MG63 (cell line): ENCODE measurements at regions not wholly inside any gene's neighbourhood (a gene's known extent, or its start where the extent isn't known, plus 50 kb on each side); places are given as distances from the start of the nearest gene placed in this dataset.

ENCODE experiments used
- DNase-seq: peaks from one replicate; pipeline ENCODE4 v3.0.0-alpha.2; 2020
- H3K27me3 ChIP-seq: fragments of 250-450 bp; sonication (Bioruptor Pico); 2 replicates; pipeline ENCODE4 v1.5.1; 2020; ENCODE audit warnings: mild to moderate bottlenecking, moderate library complexity
- H3K36me3 ChIP-seq: fragments of 250-450 bp; sonication (Bioruptor Pico); 2 replicates; pipeline ENCODE4 v1.5.1; 2020; ENCODE audit warnings: mild to moderate bottlenecking, moderate library complexity
- H3K4me3 ChIP-seq: fragments of 250-450 bp; sonication (Bioruptor Pico); 2 replicates; pipeline ENCODE4 v1.5.1; 2020; ENCODE audit warnings: mild to moderate bottlenecking, moderate library complexity
- H3K9me3 ChIP-seq: fragments of 250-450 bp; sonication (Bioruptor Pico); 2 replicates; pipeline ENCODE4 v1.5.1; 2020; ENCODE audit warnings: mild to moderate bottlenecking, moderate library complexity

DNA sequence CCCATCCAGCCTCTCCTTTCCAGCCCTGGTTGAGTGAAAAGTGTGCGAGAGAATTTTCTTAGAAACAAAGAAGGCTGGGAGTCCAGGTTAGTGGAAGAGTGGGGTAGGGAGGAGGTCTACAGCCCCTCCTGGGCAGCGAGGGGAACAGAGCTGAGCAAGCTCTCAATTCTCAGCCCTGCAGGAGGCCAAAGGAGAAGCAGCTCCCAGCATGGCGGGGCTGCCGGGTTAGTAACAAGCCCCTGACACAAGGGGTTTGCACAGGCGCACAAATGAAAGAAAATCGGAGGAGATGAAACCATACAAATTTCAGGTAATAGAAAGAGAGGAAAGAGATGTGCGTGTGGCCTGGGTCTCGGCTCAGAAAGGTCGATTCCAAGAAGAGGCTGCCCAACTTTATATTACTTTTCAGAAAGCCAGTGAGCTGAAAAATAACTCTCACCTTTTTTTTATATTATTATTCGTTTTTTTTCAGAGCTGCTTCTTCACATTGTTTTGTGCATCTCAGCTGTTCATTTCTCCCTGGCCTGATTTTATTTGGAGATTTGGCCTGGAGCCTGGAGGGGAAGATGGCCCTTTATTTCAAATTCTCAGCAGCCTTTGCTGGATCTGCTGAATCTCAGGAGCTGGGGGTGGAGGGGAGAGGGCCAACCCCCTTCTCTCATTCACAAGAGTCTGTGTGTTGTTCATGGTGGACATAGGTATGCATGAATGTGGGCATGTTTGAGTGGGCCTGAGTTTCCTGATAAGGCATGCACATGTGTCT lies 583.2 kb downstream of the BUD13 start:
- DNase-seq: no peak
- no peaks in the 10 kb centered on the region for H3K36me3 ChIP-seq
- H3K4me3 ChIP-seq: no peak overlapping the region
- no peaks in the 10 kb centered on the region for H3K9me3 ChIP-seq
- no peaks in the 10 kb centered on the region for H3K27me3 ChIP-seq

DNA sequence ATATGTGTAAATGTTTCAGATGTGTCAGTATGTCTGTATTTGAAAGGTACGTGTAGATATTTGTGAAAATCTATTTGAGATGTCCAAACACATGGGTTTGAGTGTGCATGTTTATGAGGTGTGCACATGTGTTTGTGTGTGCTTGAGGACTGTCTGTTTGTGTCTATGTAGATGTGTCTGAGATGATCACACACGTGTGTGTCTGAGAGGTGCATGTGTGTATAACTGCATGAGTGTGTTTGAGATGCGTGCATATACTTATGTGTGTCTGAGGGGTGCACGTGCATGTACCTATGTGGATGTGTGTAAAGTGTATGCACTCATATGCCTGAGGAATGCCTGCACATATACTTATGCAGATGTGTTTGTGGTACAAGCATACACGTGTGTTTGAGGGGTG lies 584.4 kb downstream of the BUD13 start:
- no peak for DNase-seq
- no peaks in the 10 kb centered on the region for H3K27me3 ChIP-seq
- H3K9me3 ChIP-seq: no peaks in the 10 kb centered on the region
- no peak overlapping the region for H3K4me3 ChIP-seq
- no peaks in the 10 kb centered on the region for H3K36me3 ChIP-seq

DNA sequence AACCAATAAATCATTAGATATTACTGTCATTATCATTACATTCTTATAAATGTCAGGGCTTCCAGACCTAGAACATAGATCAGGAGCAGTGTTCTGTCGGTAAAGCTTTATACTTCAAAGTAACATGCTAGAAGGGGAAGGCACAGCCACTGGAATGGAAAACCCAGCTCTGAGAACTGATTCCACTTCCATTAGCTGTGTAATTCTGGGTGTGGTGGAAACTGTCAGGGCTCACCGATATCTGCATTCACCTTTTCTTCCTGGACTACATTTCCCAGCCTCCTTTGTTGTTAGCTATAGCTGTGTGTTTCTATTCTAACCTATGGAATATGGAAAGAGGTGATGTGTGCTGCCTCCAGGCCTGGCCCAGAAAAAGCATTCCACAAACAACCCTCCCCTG lies 585.8 kb downstream of the BUD13 start:
- H3K36me3 ChIP-seq: no peaks in the 10 kb centered on the region
- H3K27me3 ChIP-seq: no peaks in the 10 kb centered on the region
- no peak for DNase-seq
- no peak overlapping the region for H3K4me3 ChIP-seq
- no peaks in the 10 kb centered on the region for H3K9me3 ChIP-seq

DNA sequence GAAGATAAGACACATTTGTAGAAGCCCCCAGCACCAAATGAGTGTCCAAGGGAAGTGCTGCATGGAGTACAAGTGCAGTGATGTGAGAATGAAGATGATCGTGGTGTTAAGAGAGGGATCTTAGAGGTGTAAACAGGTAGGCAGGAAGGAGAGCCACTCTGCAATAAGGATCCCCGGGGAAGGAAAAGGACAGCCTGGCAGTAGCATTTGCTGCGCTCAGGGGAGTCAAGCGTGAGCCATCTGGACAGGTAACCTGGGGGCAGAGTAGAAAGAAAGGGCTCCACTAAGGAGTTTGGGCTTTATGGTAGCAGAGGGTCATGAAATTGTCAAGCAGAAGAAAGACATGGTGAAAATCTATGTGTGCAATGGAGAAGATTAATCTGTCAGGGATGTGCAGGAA lies 587.2 kb downstream of the BUD13 start:
- H3K9me3 ChIP-seq: no peaks in the 10 kb centered on the region
- no peaks in the 10 kb centered on the region for H3K36me3 ChIP-seq
- no peak for DNase-seq
- H3K4me3 ChIP-seq: no peak overlapping the region
- H3K27me3 ChIP-seq: no peaks in the 10 kb centered on the region

DNA sequence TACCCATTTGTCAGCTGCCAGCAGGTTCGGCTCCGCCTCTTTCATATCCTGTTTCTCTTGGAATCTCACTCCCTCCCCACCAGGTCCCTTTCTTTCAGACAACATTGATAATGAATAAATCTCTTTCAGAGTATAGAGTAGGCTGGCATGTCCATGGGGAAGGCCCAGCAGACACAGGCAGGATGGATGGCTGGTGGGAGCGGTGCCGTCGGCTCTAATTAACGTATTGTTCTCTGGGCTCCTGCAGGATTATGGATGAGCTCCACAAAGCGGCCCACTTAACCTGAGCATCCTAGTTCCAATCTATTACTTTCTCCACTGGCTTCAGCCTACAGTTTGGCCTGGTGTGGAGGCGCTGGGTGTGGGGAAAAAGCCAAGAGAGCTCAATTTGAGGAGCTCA lies 588.0 kb downstream of the BUD13 start:
- no peaks in the 10 kb centered on the region for H3K36me3 ChIP-seq
- H3K27me3 ChIP-seq: no peaks in the 10 kb centered on the region
- no peak overlapping the region for H3K4me3 ChIP-seq
- no peak for DNase-seq
- no peaks in the 10 kb centered on the region for H3K9me3 ChIP-seq

DNA sequence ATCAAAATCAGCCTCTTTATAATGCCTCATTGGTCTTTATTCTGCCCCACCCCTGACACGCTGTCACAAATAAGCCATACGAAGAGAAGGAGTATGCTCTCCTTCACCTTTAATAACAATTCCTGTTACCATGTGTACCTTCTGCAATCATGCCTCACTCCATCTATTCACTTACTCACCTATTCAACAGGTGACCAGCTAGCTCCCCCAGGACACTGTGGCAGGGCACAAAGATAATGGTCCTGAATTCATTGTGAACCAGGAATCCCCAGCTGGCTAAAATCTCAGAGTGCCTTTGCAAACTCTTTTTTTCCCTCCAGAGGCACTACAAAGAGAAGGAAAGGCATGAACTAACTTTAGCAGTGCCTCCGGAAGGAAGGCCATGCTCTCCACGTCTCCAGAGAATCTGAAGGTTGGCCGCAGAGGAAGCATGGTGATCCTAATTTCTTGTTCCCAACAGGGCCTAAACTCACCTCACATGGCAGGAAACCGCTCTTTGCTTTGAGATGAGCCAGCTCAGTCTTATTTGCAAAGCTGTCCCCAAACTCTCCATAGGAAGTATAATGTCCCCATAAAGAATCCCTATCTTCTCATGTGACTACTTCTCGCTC lies 590.3 kb downstream of the BUD13 start:
- H3K36me3 ChIP-seq: no peaks in the 10 kb centered on the region

DNA sequence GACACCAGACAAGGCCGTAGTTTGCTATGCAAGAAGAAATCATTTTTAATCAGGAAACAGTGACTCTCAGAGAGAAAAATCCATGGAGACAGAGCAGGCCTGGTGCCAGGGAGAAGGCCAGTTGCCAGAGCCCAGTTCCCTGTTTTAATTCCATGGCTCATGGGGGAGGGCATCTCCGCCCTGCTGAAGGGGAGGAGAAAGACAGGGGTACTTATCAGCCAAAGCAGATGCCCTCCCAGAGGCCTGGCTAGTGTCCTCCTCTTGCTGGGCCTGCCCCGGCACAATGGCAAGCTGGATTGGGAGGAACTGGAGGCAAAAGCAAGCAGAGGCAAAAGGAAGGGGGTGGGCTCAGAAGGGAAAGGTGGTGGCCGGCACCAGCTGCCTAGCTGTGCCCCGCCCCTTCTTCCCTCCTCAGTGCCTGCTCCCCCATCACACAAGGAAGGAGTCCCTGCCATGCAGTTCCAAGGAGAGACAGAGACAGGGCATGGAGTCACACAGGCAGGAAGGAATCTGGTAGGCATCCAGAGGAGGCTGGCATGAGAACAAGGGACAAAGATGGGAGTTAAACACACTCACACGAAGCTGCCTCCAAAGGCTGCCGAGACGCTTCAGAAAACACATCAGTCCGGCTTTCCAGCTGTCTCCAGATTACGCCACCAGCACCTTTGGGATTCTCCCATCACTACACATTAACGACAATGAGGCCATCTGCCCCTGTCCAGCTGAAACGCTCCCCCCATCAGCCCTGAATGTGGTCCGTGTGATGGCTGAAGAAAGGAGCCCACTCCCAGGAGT lies 591.8 kb downstream of the BUD13 start:
- no peaks in the 10 kb centered on the region for H3K9me3 ChIP-seq
- no peaks in the 10 kb centered on the region for H3K27me3 ChIP-seq
- no peaks in the 10 kb centered on the region for H3K36me3 ChIP-seq
- H3K4me3 ChIP-seq: no peak overlapping the region
- no peak for DNase-seq

More for the DNA sequence above, 590.3 kb downstream of the BUD13 start:
- DNase-seq: no peak
- Histone ChIP-seq H3K4me3 (no peak overlapping the region), H3K9me3 (no peaks in the 10 kb centered on the region), H3K27me3 (no peaks in the 10 kb centered on the region)

DNA sequence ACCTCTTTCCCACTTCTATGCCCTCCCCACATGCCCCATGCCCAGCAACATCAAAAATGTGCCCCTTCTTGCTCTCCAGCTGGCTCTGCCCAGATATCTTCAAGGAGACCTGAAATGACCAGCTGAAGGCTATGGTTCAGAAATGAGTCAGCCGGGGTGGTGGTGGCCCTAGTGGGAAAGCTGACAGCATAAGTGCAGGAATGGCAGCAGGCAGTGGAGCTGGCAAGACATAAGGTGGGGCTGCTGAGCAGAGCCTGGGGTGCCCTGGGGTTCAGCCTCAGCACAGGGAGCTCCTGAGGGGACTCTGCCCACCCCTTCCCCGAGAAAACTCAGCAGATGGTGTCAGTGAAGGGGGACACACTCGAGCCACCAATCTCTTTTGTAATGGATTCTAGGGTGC lies 593.4 kb downstream of the BUD13 start:
- no peak for DNase-seq
- Histone ChIP-seq H3K36me3 (no peaks in the 10 kb centered on the region), H3K27me3 (no peaks in the 10 kb centered on the region), H3K9me3 (no peaks in the 10 kb centered on the region), H3K4me3 (no peak overlapping the region)

DNA sequence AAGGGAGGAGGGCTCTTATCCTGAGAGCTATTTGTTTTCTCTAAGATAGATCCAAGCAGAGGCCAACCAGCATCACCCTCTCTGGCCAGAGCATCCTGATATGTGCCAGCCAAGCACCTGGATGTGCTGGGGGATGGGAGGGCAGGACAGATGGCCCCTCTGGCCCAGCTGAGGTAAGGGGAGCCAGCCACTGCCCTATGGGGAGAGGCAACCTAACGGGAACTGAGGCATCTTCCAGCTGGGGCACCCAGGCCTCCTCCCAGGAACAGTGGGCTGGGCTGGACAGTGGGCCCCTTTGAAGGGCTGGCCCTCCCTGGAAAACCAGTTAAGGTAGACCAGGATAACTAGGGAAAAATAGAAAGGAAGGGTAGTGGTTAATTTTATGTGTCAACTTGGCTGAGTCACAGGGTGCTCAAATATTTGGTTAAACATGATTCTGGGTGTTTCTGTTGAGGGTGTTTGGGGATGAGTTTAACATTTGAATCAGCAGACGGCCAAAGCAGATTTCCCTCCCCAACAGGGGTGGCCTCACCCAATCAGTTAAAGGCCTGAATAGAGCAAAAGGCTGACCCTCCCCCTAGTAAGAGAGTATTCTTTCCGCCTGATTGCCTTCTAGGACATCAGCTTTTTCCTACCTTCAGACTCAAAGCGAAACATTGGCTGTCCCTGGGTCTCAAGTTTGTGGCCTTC lies 595.1 kb downstream of the BUD13 start:
- no peak for DNase-seq
- no peaks in the 10 kb centered on the region for H3K9me3 ChIP-seq
- H3K4me3 ChIP-seq: no peak overlapping the region
- no peaks in the 10 kb centered on the region for H3K27me3 ChIP-seq
- H3K36me3 ChIP-seq: no peaks in the 10 kb centered on the region

DNA sequence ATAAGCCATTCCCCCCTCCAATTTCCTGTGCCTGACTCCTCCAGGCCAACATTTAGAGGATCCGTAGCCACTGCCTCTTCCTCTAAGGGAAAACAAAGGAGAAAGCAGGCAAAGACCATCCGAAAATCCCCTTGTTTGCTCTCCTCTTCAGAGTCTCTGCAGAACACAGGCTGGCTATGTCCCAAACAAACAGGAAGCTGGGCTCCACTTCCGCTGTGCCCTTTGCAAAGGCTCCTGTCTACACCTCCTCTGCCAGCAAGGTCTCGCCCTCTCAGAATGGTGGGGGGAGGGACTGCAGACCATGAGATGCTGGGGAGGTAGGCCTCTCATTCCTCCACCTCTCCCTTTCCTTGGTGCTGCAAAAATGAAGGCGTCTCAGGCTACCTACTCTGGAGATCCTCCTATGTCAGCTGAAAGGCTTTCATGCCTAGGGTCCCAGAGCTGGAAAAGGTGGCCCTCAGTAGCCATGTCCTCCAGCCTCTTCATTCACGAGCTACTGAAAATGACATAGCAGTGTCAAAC lies 596.2 kb downstream of the BUD13 start:
- no peaks in the 10 kb centered on the region for H3K27me3 ChIP-seq
- DNase-seq: no peak
- H3K36me3 ChIP-seq: no peaks in the 10 kb centered on the region
- no peaks in the 10 kb centered on the region for H3K9me3 ChIP-seq
- H3K4me3 ChIP-seq: no peak overlapping the region

DNA sequence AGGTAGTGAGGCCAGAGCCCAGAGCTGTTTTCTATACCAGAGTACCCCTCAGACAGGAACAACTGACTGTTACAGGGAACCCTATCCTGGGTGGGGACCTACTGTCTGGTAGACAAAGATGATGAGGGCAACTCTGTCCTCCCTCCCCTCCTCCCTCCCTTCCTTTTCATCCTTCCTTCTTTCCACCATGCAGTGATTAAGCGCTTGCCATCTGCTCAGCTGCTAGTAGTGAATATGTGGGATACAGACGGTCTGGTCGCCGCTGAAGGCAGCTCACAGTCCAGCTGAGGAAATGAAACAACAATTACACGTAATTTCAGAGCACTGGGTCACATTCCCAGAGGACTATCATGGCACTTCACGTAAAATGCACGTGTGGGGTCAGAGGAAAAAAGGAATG lies 597.1 kb downstream of the BUD13 start:
- no peaks in the 10 kb centered on the region for H3K9me3 ChIP-seq
- no peaks in the 10 kb centered on the region for H3K36me3 ChIP-seq
- no peaks in the 10 kb centered on the region for H3K27me3 ChIP-seq
- no peak overlapping the region for H3K4me3 ChIP-seq
- DNase-seq: no peak

DNA sequence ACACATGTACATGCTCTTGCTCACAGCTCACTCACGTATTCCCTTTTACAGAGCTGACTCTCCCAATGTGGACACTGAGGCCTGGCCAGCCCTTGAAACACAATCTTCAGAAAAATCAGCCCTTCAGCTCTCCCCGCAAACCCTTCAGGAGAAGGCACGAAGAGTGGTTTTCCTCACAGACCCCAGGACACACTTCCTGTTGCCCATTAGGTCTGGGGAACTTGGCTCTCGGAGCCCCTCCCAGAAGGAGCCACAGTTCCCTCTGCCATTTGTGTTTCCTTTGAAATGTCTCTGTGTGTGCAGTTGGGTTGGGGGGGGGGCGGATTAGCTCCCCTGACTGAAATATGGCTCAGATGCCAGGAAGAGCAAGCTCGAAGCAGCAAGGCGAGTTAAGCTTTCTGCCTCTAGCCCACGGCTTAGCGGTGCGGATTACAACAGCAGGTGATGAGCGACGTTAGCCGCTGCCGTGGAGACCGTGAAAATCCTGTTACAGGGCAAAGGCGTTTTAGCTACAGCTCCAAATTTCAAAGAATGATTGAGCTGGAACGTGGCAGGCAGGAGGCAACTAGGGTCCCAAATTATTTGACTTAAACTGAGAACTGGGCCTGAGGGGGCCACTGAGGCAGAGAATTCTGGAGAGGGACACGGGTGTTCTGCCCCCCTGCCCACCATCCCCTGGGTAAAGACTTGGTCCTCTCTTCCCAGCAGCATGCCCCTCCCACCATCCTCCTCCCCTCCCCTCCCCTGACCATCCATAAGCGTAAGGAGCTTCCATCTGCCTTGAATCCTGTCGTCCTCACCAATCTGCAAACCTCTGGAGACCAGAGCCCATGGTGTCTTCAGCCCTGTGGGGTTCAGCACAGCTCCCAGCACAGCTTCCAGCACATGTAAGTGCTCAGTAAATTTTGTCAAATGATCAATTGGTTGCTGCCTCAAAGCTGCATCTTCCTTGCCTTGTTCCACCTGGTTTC lies 598.6 kb downstream of the BUD13 start:
- Histone ChIP-seq H3K4me3 (no peak overlapping the region), H3K9me3 (no peaks in the 10 kb centered on the region), H3K36me3 (no peaks in the 10 kb centered on the region), H3K27me3 (no peaks in the 10 kb centered on the region)
- no peak for DNase-seq

DNA sequence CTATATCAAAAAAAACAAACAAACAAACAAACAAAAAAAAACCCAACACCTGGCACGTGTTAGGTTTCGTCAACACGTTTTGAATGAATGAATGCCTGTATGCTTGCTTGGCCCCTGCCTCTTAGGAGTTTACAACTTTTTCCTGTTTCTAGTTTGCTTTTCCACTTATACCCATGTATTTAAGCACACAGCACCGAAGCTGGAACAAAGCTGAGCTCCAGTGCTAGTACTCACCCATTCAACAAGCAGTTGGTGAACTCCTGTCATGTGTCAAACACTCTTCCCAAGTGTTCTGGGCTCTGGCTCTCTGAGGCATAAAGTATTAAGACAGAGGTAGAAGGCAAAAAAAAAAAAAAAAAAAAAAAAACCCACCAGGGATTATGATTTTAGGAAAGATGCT lies 599.3 kb downstream of the BUD13 start:
- H3K4me3 ChIP-seq: no peak overlapping the region

DNA sequence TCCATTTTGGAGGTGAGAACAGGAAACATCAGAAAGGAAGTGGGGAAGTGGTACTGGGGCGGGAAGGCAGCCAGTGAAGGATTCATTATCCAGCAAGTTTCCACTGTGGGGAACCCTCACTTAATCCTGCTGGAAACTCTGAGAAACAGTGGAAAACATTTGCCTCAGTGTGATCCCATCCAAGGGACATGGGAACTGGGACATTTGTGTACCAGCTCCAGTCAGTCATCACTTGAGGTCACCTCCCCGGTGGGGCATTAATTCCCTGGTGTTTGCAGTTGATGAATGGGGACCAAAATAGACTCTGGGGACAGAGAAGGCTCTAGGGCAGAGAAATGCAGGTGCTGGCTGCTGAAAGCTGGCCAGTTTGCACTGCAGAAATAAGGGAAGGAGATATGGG lies 599.9 kb downstream of the BUD13 start:
- DNase-seq: no peak
- Histone ChIP-seq H3K4me3 (no peak overlapping the region), H3K36me3 (no peaks in the 10 kb centered on the region), H3K9me3 (no peaks in the 10 kb centered on the region), H3K27me3 (no peaks in the 10 kb centered on the region)

More for the DNA sequence above, 599.3 kb downstream of the BUD13 start:
- Histone ChIP-seq H3K27me3 (no peaks in the 10 kb centered on the region), H3K36me3 (no peaks in the 10 kb centered on the region), H3K9me3 (no peaks in the 10 kb centered on the region)
- no peak for DNase-seq

DNA sequence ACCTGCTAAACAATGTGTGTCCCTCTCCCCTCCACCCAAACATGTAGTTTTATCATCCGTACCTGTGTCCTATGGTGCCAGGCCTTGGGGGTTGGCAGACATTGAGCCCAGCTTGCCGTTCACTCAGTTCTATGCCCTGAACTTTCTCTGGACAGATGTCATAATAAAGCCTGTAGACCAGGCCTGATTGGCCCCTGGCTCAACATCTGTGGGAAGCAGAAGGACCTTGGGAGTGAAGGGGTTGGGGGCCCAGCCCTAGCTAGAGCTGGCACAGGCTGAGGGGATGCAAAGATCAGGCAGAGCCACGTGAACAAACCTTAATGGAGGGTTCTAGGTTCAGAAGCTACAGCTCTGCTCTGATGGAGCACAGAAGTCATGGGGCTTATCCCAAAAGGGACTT lies 600.6 kb downstream of the BUD13 start:
- Histone ChIP-seq H3K4me3 (no peak overlapping the region), H3K9me3 (no peaks in the 10 kb centered on the region), H3K36me3 (no peaks in the 10 kb centered on the region), H3K27me3 (no peaks in the 10 kb centered on the region)
- DNase-seq: no peak
